ENCODE measurements at regions not wholly inside any gene's neighbourhood (a gene's known extent, or its start where the extent isn't known, plus 50 kb on each side); places are given as distances from the start of the nearest gene placed in this dataset.

GRCh38 chr9:31824860-31825259 is 559.6 kb upstream of the ACO1 start:
- TF ChIP-seq EGR1 (IDR thresholded peaks at IDR 0.05; ENCODE audit: borderline replicate concordance in 1 of 2, low read depth in 2 of 2, low read length in 2 of 2) (no peak), MXI1 (IDR thresholded peaks at IDR 0.05; ENCODE audit: low read depth, low read length) (no peak), USF2 (IDR thresholded peaks at IDR 0.05; ENCODE audit: borderline replicate concordance, low read depth, low read length) (no peak), MAX (IDR thresholded peaks at IDR 0.05; ENCODE audit: low read depth, low read length) (no peak), MLLT1 (IDR thresholded peaks at IDR 0.05) (no peak), SIX5 (IDR thresholded peaks at IDR 0.05; ENCODE audit: low read depth, low read length, severe bottlenecking) (no peak), BRCA1 (IDR thresholded peaks at IDR 0.05; ENCODE audit: low read depth, low read length) (no peak), PAX8 (IDR thresholded peaks at IDR 0.05) (no peak), EZH2 (IDR thresholded peaks at IDR 0.05; ENCODE audit: borderline replicate concordance, control insufficient read depth, low read depth, low read length) (no peak), ESRRA (IDR thresholded peaks at IDR 0.05; ENCODE audit: low read length) (no peak)
- TF ChIP-seq, protein P1, sequence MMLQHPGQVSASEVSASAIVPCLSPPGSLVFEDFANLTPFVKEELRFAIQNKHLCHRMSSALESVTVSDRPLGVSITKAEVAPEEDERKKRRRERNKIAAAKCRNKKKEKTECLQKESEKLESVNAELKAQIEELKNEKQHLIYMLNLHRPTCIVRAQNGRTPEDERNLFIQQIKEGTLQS (IDR thresholded peaks at IDR 0.05; ENCODE audit: borderline replicate concordance, extremely low read depth, low read depth, low read length), result no peak
- TF ChIP-seq, protein P2, sequence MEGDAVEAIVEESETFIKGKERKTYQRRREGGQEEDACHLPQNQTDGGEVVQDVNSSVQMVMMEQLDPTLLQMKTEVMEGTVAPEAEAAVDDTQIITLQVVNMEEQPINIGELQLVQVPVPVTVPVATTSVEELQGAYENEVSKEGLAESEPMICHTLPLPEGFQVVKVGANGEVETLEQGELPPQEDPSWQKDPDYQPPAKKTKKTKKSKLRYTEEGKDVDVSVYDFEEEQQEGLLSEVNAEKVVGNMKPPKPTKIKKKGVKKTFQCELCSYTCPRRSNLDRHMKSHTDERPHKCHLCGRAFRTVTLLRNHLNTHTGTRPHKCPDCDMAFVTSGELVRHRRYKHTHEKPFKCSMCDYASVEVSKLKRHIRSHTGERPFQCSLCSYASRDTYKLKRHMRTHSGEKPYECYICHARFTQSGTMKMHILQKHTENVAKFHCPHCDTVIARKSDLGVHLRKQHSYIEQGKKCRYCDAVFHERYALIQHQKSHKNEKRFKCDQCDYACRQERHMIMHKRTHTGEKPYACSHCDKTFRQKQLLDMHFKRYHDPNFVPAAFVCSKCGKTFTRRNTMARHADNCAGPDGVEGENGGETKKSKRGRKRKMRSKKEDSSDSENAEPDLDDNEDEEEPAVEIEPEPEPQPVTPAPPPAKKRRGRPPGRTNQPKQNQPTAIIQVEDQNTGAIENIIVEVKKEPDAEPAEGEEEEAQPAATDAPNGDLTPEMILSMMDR (IDR thresholded peaks at IDR 0.05 in 2 of 3, conservative IDR thresholded peaks at IDR 0.05 in 1 of 3; ENCODE audit: control insufficient read depth in 2 of 3, extremely low read depth in 1 of 3, insufficient read depth in 1 of 3, low read depth in 3 of 3, low read length in 3 of 3), result no peak
